LNCaP clone FGC (cell line): ENCODE measurements at regions not wholly inside any gene's neighbourhood (a gene's known extent, or its start where the extent isn't known, plus 50 kb on each side); places are given as distances from the start of the nearest gene placed in this dataset.

Experiments used
- DNase-seq: peaks from one replicate; pipeline ENCODE4 v3.0.0-alpha.2; 2011; ENCODE audit warnings: low read depth
- H3K4me3 ChIP-seq: 2 replicates; pipeline ENCODE4 v1.5.1; 2011; ENCODE audit warnings: mild to moderate bottlenecking, low read depth, low read length, control low read depth
- TF ChIP-seq, protein P1 (sequence below): IDR thresholded peaks from 2 replicates; pipeline ENCODE4 v1.5.1; 2012; ENCODE audit warnings: mild to moderate bottlenecking; ENCODE audit not compliant: control insufficient read depth, insufficient read depth; ENCODE audit errors: extremely low read depth

GRCh38 chr7:53437336-53437735, 401.9 kb downstream of the POM121L12 start:
- no peak for DNase-seq
- H3K4me3 ChIP-seq: no peak overlapping the region
- TF ChIP-seq, protein P1, sequence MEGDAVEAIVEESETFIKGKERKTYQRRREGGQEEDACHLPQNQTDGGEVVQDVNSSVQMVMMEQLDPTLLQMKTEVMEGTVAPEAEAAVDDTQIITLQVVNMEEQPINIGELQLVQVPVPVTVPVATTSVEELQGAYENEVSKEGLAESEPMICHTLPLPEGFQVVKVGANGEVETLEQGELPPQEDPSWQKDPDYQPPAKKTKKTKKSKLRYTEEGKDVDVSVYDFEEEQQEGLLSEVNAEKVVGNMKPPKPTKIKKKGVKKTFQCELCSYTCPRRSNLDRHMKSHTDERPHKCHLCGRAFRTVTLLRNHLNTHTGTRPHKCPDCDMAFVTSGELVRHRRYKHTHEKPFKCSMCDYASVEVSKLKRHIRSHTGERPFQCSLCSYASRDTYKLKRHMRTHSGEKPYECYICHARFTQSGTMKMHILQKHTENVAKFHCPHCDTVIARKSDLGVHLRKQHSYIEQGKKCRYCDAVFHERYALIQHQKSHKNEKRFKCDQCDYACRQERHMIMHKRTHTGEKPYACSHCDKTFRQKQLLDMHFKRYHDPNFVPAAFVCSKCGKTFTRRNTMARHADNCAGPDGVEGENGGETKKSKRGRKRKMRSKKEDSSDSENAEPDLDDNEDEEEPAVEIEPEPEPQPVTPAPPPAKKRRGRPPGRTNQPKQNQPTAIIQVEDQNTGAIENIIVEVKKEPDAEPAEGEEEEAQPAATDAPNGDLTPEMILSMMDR: no peak

GRCh38 chr7:53446170-53446569, 410.7 kb downstream of the POM121L12 start:
- TF ChIP-seq, protein P1: no peak
- peak; percentile 50 for DNase-seq
- H3K4me3 ChIP-seq: no peak overlapping the region

GRCh38 chr7:53458636-53459035, 423.2 kb downstream of the POM121L12 start:
- TF ChIP-seq, protein P1: no peak

DNA sequence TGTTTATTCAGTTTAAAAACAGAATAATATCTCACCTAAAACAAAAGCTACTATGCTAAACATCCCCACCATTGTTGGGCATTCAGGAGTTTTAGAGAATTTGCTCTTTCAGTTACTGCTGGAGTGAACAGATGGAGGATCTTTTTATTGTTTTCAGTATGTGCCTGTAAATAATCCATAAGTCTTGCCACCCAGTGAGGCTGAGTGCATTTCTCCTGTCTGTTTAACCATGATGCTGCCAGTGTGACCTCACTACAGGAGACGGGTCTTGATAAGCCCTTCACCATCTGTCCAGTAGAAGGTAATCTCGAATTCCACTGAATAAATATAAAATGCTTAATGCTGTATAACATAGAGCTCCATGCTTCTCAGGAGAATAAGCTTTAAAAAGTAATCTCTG, 430.9 kb downstream of the POM121L12 start:
- TF ChIP-seq, protein P1: no peak
- no peak for DNase-seq
- no peak overlapping the region for H3K4me3 ChIP-seq

More at GRCh38 chr7:53458636-53459035, 423.2 kb downstream of the POM121L12 start:
- no peak overlapping the region for H3K4me3 ChIP-seq
- no peak for DNase-seq

DNA sequence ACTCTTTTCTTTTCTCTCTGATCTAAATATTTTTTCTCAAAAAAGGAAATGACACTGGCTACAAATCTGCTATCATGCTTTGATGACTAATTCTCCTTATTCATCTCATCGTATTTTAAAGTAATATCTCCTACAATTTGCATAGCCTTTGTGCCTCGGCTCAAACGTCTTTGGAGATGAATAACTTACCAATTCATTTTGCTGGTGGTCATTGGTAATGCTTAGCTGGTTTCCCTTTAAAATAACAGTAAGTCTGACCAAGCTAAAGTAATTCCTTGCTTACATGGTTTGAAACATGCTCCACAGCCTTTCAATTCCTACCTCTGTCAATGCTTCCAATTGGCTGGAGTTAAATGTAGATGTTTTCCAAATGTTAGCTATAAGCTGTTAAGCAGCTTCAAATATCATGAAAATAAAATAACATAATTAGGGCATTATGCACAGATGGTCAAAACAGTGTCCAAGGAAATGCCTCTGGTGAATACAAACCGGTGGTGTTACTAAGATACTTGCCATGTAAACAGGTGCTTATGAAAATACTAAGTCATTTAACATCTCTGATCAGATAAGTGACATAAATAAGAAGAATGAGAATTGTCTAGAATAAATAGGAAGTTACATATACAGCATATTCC, 435.0 kb downstream of the POM121L12 start:
- no peak overlapping the region for H3K4me3 ChIP-seq
- DNase-seq: no peak
- TF ChIP-seq, protein P1: no peak

DNA sequence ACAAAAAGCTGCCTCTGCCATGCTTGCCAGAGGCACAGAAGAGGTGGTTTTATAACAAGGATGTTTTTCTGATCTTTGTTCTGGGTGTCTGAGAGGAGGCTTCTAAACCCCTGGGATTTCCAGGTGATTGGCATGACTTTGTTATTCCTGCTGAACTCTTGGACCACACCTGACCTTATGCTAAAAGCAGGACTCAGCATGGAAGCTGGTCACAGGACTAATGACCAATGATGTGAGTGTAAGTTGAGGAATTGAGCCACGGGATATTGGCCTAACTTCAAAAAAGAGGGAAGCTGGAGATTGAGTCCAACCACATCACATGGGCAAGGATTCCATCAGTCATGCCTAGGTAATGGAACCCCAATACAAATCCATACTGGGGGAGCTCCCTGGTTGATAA, 437.9 kb downstream of the POM121L12 start:
- H3K4me3 ChIP-seq: no peak overlapping the region
- TF ChIP-seq, protein P1: no peak
- no peak for DNase-seq

- DNase-seq: no peak
- TF ChIP-seq, protein P1: no peak
- no peak overlapping the region for H3K4me3 ChIP-seq
Observed at GRCh38 chr7:53475776-53476175, 440.3 kb downstream of the POM121L12 start.
